ENCODE measurements at regions not wholly inside any gene's neighbourhood (a gene's known extent, or its start where the extent isn't known, plus 50 kb on each side); places are given as distances from the start of the nearest gene placed in this dataset.

- peak; percentile 33 for DNase-seq
Measured at GRCh38 chr7:96481796-96482195, 159.9 kb upstream of the SLC25A13 start.

GRCh38 chr7:96479015-96479645 lies 157.2 kb upstream of the SLC25A13 start:
- peak; percentile 16 for DNase-seq

GRCh38 chr7:96471606-96472005 lies 149.7 kb upstream of the SLC25A13 start:
- no peak for DNase-seq

GRCh38 chr7:96452146-96452545 lies 130.2 kb upstream of the SLC25A13 start:
- no peak for DNase-seq

- DNase-seq: no peak
Measured at GRCh38 chr7:96449094-96449493, 127.2 kb upstream of the SLC25A13 start.

- DNase-seq: no peak
Measured at GRCh38 chr7:96447109-96447645, 125.3 kb upstream of the SLC25A13 start.

- no peak for DNase-seq
Measured at GRCh38 chr7:96441436-96442084, 119.7 kb upstream of the SLC25A13 start.

- DNase-seq: no peak
Measured at GRCh38 chr7:96440328-96440727, 118.4 kb upstream of the SLC25A13 start.

- DNase-seq: no peak
Measured at GRCh38 chr7:96436880-96437279, 115.0 kb upstream of the SLC25A13 start.

GRCh38 chr7:96430356-96430755 lies 108.5 kb upstream of the SLC25A13 start:
- DNase-seq: no peak

- no peak for DNase-seq
Measured at GRCh38 chr7:96427143-96427542, 105.2 kb upstream of the SLC25A13 start.

GRCh38 chr7:96426685-96427084 lies 104.8 kb upstream of the SLC25A13 start:
- no peak for DNase-seq

- no peak for DNase-seq
Measured at GRCh38 chr7:96426027-96426426, 104.1 kb upstream of the SLC25A13 start.

GRCh38 chr7:96424411-96424810 lies 102.5 kb upstream of the SLC25A13 start:
- no peak for DNase-seq

- DNase-seq: no peak
Measured at GRCh38 chr7:96422388-96422787, 100.5 kb upstream of the SLC25A13 start.

- no peak for DNase-seq
Measured at GRCh38 chr7:96418581-96418980, 96.7 kb upstream of the SLC25A13 start.

- DNase-seq: no peak
Measured at GRCh38 chr7:96417784-96418183, 95.9 kb upstream of the SLC25A13 start.

GRCh38 chr7:96416599-96416998 lies 94.7 kb upstream of the SLC25A13 start:
- DNase-seq: no peak

GRCh38 chr7:96416116-96416515 lies 94.2 kb upstream of the SLC25A13 start:
- no peak for DNase-seq

GRCh38 chr7:96415293-96415940 lies 93.5 kb upstream of the SLC25A13 start:
- no peak for DNase-seq

GRCh38 chr7:96414931-96415292 lies 93.0 kb upstream of the SLC25A13 start:
- DNase-seq: peak; percentile 23

GRCh38 chr7:96410126-96410839 lies 88.4 kb upstream of the SLC25A13 start:
- DNase-seq: no peak

- no peak for DNase-seq
Measured at GRCh38 chr7:96408881-96409280, 87.0 kb upstream of the SLC25A13 start.

- DNase-seq: peak; percentile 63
Measured at GRCh38 chr7:96407427-96407826, 85.5 kb upstream of the SLC25A13 start.

Data from EL (cell line).